GM10266 (cell line): ENCODE measurements at regions not wholly inside any gene's neighbourhood (a gene's known extent, or its start where the extent isn't known, plus 50 kb on each side); places are given as distances from the start of the nearest gene placed in this dataset.

Source experiments
- DNase-seq: peaks from one replicate; pipeline ENCODE4 v3.0.0; 2012; ENCODE audit errors: extremely low spot score
- TF ChIP-seq, protein P1 (sequence below): IDR thresholded peaks from 2 replicates; pipeline ENCODE4 v1.5.1; 2012; ENCODE audit warnings: mild to moderate bottlenecking, low read depth; ENCODE audit not compliant: control insufficient read depth, insufficient read depth; ENCODE audit errors: missing control alignments

DNA sequence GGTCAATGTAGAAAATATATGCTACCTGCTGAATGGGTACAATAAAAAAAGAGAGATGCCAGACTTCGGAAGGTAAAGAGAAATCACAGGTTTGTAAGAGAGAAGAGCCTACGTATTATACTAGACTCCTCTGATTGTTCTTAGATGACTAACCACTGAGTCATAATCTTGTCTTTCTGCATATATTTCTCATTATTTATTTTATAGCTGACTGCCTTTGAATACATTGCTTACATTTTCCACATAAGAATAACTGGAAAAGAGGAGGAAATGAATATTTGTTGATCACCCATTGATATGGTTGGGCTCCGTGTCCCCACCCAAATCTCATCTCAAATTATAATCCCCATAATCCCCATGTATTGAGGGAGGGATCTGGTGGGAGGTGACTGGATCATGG, 90.3 kb upstream of the RAB27B start:
- DNase-seq = no peak
- TF ChIP-seq, protein P1, sequence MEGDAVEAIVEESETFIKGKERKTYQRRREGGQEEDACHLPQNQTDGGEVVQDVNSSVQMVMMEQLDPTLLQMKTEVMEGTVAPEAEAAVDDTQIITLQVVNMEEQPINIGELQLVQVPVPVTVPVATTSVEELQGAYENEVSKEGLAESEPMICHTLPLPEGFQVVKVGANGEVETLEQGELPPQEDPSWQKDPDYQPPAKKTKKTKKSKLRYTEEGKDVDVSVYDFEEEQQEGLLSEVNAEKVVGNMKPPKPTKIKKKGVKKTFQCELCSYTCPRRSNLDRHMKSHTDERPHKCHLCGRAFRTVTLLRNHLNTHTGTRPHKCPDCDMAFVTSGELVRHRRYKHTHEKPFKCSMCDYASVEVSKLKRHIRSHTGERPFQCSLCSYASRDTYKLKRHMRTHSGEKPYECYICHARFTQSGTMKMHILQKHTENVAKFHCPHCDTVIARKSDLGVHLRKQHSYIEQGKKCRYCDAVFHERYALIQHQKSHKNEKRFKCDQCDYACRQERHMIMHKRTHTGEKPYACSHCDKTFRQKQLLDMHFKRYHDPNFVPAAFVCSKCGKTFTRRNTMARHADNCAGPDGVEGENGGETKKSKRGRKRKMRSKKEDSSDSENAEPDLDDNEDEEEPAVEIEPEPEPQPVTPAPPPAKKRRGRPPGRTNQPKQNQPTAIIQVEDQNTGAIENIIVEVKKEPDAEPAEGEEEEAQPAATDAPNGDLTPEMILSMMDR = no peak

DNA sequence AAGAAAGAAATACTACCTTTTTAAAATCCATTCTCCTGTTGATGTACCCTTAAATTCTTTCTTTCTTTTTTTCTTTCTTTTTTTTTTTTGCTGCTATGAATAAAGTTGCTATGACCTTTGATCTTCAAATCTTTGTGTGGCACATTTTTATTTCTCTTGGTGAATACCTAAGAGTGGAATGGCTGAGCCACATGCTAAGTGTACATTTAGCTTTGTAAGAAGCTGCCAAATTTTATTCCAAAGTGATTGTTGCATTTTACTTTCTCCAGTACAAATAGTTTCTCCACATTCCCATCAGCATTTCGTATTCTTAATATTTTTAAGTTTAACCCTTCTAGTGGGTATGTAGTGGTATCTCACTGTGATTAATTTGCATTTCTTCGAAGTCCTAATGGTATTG, 88.8 kb upstream of the RAB27B start:
- no peak for DNase-seq
- TF ChIP-seq, protein P1 = no peak

DNA sequence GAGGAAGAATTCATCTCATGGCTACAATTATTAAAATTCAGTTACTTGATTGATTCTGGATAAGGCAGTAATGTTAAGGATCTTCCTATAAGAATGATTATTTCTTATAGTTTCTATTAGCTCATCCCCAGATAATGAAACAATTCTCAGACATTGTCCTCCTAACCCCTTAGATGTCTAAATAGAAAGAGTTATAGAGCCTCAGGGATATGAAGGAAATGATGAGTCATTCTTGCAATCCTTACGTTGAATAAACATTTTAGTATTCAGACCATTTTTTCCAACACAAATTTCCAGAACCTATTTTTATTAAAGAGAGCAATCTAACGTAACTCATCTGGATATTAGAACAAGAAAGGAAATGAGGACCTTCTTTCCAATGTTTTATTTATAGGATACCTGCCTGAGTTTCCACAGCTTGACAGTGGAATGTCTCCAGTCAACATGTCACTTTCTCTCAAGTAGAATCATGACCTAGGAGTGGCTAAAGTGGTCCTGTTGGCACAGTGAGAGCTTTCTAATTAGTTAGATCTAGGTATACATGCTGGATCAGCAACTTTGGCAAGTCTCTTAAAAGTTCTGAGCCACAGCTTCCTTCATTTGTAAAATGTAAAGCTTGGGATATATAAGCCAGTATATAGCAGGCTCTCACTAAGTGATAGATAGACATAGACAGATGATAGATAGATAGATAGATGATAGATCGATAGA, 88.0 kb upstream of the RAB27B start:
- DNase-seq = no peak
- TF ChIP-seq, protein P1 = no peak

DNA sequence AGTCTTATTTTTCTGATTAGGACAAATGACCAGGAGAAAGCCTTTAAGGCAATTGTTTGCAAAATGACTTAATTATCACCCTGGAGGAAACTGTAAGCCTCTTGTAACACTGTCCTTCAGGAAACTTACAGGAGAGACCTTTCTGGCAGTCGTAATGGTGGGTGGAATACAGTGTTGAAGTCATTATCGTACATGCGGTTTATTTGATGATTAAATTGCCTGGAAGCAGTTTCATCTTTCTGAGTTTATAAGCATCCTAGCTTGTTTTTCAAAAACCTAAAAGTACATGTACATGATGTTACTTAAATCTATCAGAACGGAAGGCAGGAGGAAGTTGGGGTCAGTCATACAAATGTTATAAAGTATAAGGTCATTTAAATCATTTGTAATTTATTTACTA, 86.2 kb upstream of the RAB27B start:
- TF ChIP-seq, protein P1 = no peak
- DNase-seq = no peak

DNA sequence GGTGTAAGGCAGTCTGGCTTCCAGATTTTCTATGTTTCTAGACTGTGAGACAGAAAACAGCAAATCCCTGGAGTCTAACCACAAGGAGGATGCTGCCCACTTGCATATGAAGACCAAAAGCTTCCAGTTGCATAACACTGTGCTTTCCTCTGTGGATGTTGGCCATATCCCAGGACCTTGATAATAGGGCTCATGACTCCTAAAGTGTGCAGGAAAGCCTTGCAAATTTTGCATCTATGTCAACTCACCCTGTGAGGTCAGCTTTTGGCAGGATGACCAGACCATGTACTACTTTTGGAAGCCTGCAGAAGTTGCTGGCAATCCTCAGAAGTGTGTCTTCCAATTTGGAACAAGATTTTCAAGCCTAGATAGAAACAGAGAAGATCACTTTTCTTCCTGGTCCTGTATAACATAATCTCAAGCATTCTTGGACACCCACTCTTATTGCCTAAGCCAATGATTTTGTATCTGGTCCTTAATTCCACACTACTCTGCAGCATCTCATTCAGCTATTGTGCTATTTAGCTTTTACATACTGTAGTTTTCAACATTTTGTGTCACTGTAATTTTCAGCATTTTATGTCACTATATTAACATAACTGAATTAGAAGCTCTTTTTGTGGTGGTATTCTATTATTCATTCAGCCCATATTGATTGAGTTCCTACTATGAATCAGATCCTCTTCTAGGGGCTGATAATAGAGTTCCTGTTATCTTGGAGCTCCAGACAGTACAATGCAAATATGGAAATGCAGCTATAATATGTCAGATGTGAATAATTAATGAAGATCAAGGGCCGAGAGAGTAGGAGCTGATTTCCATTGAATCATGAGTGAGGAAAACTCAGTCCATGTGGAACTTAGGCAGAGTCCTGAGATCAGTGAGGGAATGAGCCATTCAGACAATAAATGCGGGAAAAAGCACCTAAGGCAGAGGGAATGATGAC, 85.3 kb upstream of the RAB27B start:
- TF ChIP-seq, protein P1 = no peak
- DNase-seq = no peak

DNA sequence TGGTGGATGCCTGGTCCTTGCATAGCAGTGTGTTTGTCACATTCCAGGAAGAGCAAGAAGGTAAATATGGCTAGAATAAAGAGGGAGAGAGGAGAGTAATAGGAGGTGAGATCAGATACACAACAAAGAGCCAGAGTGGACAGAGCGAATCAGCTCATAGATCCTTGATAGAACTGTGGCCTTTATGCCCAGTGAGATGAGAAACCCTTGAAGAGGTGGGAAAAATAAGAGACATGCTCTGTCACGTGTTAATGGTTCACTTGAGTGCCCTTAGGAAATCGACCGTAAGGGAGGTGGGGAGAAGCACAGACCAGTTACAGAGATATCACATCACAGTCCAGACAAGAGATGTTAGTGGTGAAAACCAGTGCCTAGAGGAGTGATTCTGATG, 84.7 kb upstream of the RAB27B start:
- TF ChIP-seq, protein P1 = no peak
- no peak for DNase-seq

DNA sequence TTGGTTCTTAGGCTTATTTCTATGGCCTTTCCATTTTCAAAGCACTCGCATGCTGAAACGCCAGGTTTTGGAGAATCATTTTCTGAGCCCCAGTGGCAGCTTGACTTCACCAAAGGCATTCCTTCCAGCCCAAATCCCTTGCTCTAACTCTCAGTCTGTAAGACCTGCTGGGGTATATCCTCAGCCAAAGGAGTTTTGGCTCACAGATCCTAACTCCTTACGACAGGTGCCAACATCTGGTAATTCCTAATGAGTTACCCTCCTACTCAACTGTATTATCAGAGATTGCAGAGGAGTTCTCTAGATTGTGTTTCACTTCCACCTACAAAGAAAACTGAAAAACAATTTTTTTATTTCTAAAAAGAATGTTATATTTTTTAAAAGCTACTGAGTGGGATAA, 79.0 kb upstream of the RAB27B start:
- TF ChIP-seq, protein P1 = no peak
- DNase-seq = no peak
